SK-N-SH (cell line): ENCODE measurements at regions not wholly inside any gene's neighbourhood (a gene's known extent, or its start where the extent isn't known, plus 50 kb on each side); places are given as distances from the start of the nearest gene placed in this dataset.

Experiments used
- CTCF ChIA-PET: fragments of 300-600, 350-600 bp; formaldehyde crosslinking; extraction: SDS; loops from one replicate; lab custom pipeline; 2021; lab: Yijun Ruan, JAX
- POLR2A ChIA-PET: fragments of 350-600 bp; sonication (Branson Sonifier 250); formaldehyde crosslinking; extraction: SDS; loops from one replicate; lab custom pipeline; 2020; ENCODE audit warnings: antibody characterized with exemption, inconsistent platforms; lab: Yijun Ruan, JAX
- DNase-seq: peaks from one replicate; pipeline ENCODE4 v3.0.0; 2012
- H2AFZ ChIP-seq: fragments of 200-600 bp; sonication (generic); 2 replicates; pipeline ENCODE4 v1.8.1; 2016; ENCODE audit warnings: antibody characterized with exemption, mild to moderate bottlenecking, low read depth
- H3F3A ChIP-seq: fragments of 200-600 bp; sonication (generic); replicated peaks from 2 replicates; pipeline ENCODE3; 2016; ENCODE audit warnings: antibody characterized with exemption, mild to moderate bottlenecking; ENCODE audit not compliant: insufficient read depth
- H3K27ac ChIP-seq, 2 experiments: fragments of 200-500 bp in 1 of 2; fragments of 200-600 bp in 1 of 2; sonication (Bioruptor generic) in 1 of 2; sonication (generic), shearing (Covaris generic) in 1 of 2; 2 replicates each; pipeline versions ENCODE4 v1.5.1 to v1.6.1; 2014 to 2016; ENCODE audit warnings: low read depth in 2 of 2, inconsistent platforms in 1 of 2, low read length in 1 of 2, mild to moderate bottlenecking in 1 of 2, mixed read lengths in 1 of 2
- H3K27me3 ChIP-seq: fragments of 200-600 bp; sonication (generic), shearing (Covaris generic); 2 replicates; pipeline ENCODE4 v1.6.1; 2016; ENCODE audit warnings: mixed run types; ENCODE audit not compliant: insufficient read depth
- H3K36me3 ChIP-seq, 2 experiments: fragments of 200-500 bp in 1 of 2; fragments of 200-600 bp in 1 of 2; sonication (Bioruptor generic) in 1 of 2; sonication (generic) in 1 of 2; replicated peaks in 1 of 2; 2 replicates each; pipeline versions ENCODE3 to v1.5.1; 2014 to 2016; ENCODE audit warnings: low read length in 1 of 2, mild to moderate bottlenecking in 1 of 2; ENCODE audit not compliant: insufficient read depth in 2 of 2, control insufficient read depth in 1 of 2
- H3K4me1 ChIP-seq, 2 experiments: fragments of 200-500 bp in 1 of 2; fragments of 200-600 bp in 1 of 2; sonication (Bioruptor generic) in 1 of 2; sonication (generic), shearing (Covaris generic) in 1 of 2; 2 replicates each; pipeline versions ENCODE4 v1.5.1 to v1.6.1; 2014 to 2016; ENCODE audit warnings: low read depth in 1 of 2, low read length in 1 of 2, mixed run types in 1 of 2; ENCODE audit not compliant: insufficient read depth in 2 of 2, control insufficient read depth in 1 of 2
- H3K4me2 ChIP-seq: fragments of 200-600 bp; sonication (generic), shearing (Covaris generic); 2 replicates; pipeline ENCODE4 v1.6.1; 2017; ENCODE audit warnings: mixed run types
- H3K4me3 ChIP-seq, 2 experiments: fragments of 200-500 bp in 1 of 2; fragments of 200-600 bp in 1 of 2; sonication (Bioruptor generic) in 1 of 2; sonication (generic), shearing (Covaris generic) in 1 of 2; 2 replicates each; pipeline versions ENCODE4 v1.5.1 to v1.8.1; 2014 to 2016; ENCODE audit warnings: low read depth in 2 of 2, inconsistent platforms in 1 of 2, low read length in 1 of 2, mild to moderate bottlenecking in 1 of 2, mixed read lengths in 1 of 2, moderate library complexity in 1 of 2
- H3K79me2 ChIP-seq: fragments of 200-600 bp; sonication (generic); 2 replicates; pipeline ENCODE4 v1.8.1; 2017; ENCODE audit warnings: mild to moderate bottlenecking; ENCODE audit not compliant: insufficient read depth
- H3K9ac ChIP-seq: fragments of 200-600 bp; sonication (generic); 2 replicates; pipeline ENCODE4 v1.6.1; 2017; ENCODE audit warnings: mixed run types
- H3K9me2 ChIP-seq: fragments of 200-600 bp; sonication (generic); 2 replicates; pipeline ENCODE4 v1.6.1; 2017; ENCODE audit warnings: mixed run types
- H3K9me3 ChIP-seq: fragments of 200-600 bp; sonication (generic); 2 replicates; pipeline ENCODE4 v1.6.1; 2017; ENCODE audit warnings: mixed run types, mild to moderate bottlenecking, moderate library complexity
- H4K20me1 ChIP-seq: fragments of 200-600 bp; sonication (generic); 2 replicates; pipeline ENCODE4 v1.6.1; 2017; ENCODE audit warnings: mild to moderate bottlenecking, mixed run types; ENCODE audit not compliant: insufficient read depth
- ELF1 ChIP-seq: IDR thresholded peaks from 2 replicates; pipeline ENCODE4 v1.4.0; 2012
- EP300 ChIP-seq, 2 experiments: IDR thresholded peaks; 2 replicates each; pipeline versions ENCODE4 v1.4.0 to v1.6.1; 2012; ENCODE audit warnings: borderline replicate concordance in 1 of 2, low read depth in 1 of 2, low read length in 1 of 2
- FOXJ3 ChIP-seq: sonication (generic); formaldehyde crosslinking; IDR thresholded peaks from 2 replicates; pipeline ENCODE4 v1.5.1; 2020; ENCODE audit warnings: mild to moderate bottlenecking, missing genetic modification reagents
- FOXM1 ChIP-seq: IDR thresholded peaks from 2 replicates; pipeline ENCODE4 v1.4.0; 2012; ENCODE audit warnings: low read depth, mild to moderate bottlenecking
- GABPA ChIP-seq: IDR thresholded peaks from 2 replicates; pipeline ENCODE4 v1.4.0; 2012; ENCODE audit warnings: low read depth, mild to moderate bottlenecking
- GATA2 ChIP-seq: sonication (generic); formaldehyde crosslinking; IDR thresholded peaks from 2 replicates; pipeline ENCODE4 v1.5.0; 2020; ENCODE audit warnings: mild to moderate bottlenecking, missing genetic modification reagents
- JUND ChIP-seq: IDR thresholded peaks from 2 replicates; pipeline ENCODE4 v1.4.0; 2012
- MAX ChIP-seq: IDR thresholded peaks from 2 replicates; pipeline ENCODE4 v1.4.0; 2012; ENCODE audit warnings: low read depth
- NRF1 ChIP-seq: IDR thresholded peaks from 2 replicates; pipeline ENCODE4 v1.6.1; 2012; ENCODE audit warnings: low read depth, mild to moderate bottlenecking, low read length
- PBX3 ChIP-seq: IDR thresholded peaks from 2 replicates; pipeline ENCODE4; 2012
- POLR2AphosphoS5 ChIP-seq: IDR thresholded peaks from 2 replicates; pipeline ENCODE4 v1.6.1; 2012; ENCODE audit warnings: low read depth, low read length
- RCOR1 ChIP-seq: fragments of 150-350 bp; IDR thresholded peaks from 2 replicates; pipeline ENCODE4 v1.6.1; 2017; ENCODE audit warnings: antibody characterized with exemption, low read length
- REST ChIP-seq: IDR thresholded peaks from 2 replicates; pipeline ENCODE4 v1.6.1; 2012; ENCODE audit warnings: mild to moderate bottlenecking, low read depth, low read length, moderate library complexity
- SIN3A ChIP-seq: IDR thresholded peaks from 2 replicates; pipeline ENCODE4 v1.6.1; 2012; ENCODE audit warnings: low read depth, mild to moderate bottlenecking, low read length, moderate library complexity, borderline replicate concordance
- SMC3 ChIP-seq: IDR thresholded peaks from 2 replicates; pipeline ENCODE4 v1.6.1; 2012; ENCODE audit warnings: low read depth, low read length, improper control_type of control experiment
- USF2 ChIP-seq: fragments of 150-350 bp; IDR thresholded peaks from 2 replicates; pipeline ENCODE4 v1.6.1; 2017; ENCODE audit warnings: antibody characterized with exemption, low read length, low read depth, borderline replicate concordance
- ZBTB33 ChIP-seq: IDR thresholded peaks from 2 replicates; pipeline ENCODE4 v1.4.0; 2012; ENCODE audit warnings: low read depth, borderline replicate concordance
- WGBS: methylation state at CpG from one replicate; pipeline ENCODE4 v1.1.6; 2017; ENCODE audit warnings: low lambda C conversion rate; 5-methylcytosine and 5-hydroxymethylcytosine counted together

GRCh38 chr1:36585569-36586548, 103.1 kb upstream of the CSF3R start:
- Histone ChIP-seq H3K4me1 (no peaks in the 10 kb centered on the region), H3K9me2 (no peaks in the 10 kb centered on the region), H3K4me3 (no peak overlapping the region), H3K36me3 (no peaks in the 10 kb centered on the region), H2AFZ (no peak overlapping the region), H3K9me3 (no peaks in the 10 kb centered on the region), H3F3A (no peaks in the 10 kb centered on the region), H3K27me3 (no peaks in the 10 kb centered on the region), H3K9ac (no peak overlapping the region), H4K20me1 (no peaks in the 10 kb centered on the region), H3K79me2 (no peaks in the 10 kb centered on the region), H3K27ac (no peak overlapping the region), H3K4me2 (no peak overlapping the region)
- 38% methylated on average over 23 of the region's 24 CpGs for WGBS
- no peak for DNase-seq
- ChIA-PET CTCF (interaction anchor here (0.7 to 15.1 kb wide), 6 partner anchors 11 to 902 kb away, joined by 3 to 142 read pairs (median 8); no protein-coding TSS in a partner anchor), POLR2A (no interaction called here)
- no peak for TF ChIP-seq REST
- no peak for TF ChIP-seq GATA2

- Histone ChIP-seq H3K9me2 (no peaks in the 10 kb centered on the region), H3F3A (no peaks in the 10 kb centered on the region), H3K79me2 (no peaks in the 10 kb centered on the region), H3K36me3 (no peaks in the 10 kb centered on the region), H3K9ac (no peak overlapping the region), H3K9me3 (no peaks in the 10 kb centered on the region), H4K20me1 (no peaks in the 10 kb centered on the region), H3K4me3 (no peak overlapping the region), H3K27ac (no peak overlapping the region), H3K27me3 (no peaks in the 10 kb centered on the region), H3K4me2 (no peak overlapping the region), H3K4me1 (no peaks in the 10 kb centered on the region), H2AFZ (no peak overlapping the region)
- POLR2A ChIA-PET, result no interaction called here
- CTCF ChIA-PET, result interaction anchor here (0.6 to 15.1 kb wide), 4 partner anchors 11 to 862 kb away, joined by 3 to 142 read pairs (median 14); no protein-coding TSS in a partner anchor
- no peak for TF ChIP-seq ZBTB33
- no peak for TF ChIP-seq FOXJ3 (CRISPR knock-in tag)
- no peak for TF ChIP-seq RCOR1
- no peak for TF ChIP-seq SMC3
- no peak for TF ChIP-seq JUND
- no peak for TF ChIP-seq NRF1
- TF ChIP-seq MAX, result no peak
- no peak for TF ChIP-seq ELF1
- TF ChIP-seq PBX3, result no peak
- no peak for TF ChIP-seq SIN3A
- TF ChIP-seq USF2, result no peak
- TF ChIP-seq POLR2AphosphoS5, result no peak
- no peak for TF ChIP-seq GABPA
- no peak for TF ChIP-seq EP300 (IDR thresholded peaks at IDR 0.05; ENCODE audit: borderline replicate concordance in 1 of 2, low read depth in 1 of 2, low read length in 1 of 2)
- TF ChIP-seq FOXM1, result no peak
- no peak for DNase-seq
- 35% methylated on average over 6 of the region's 6 CpGs for WGBS
Measured at GRCh38 chr1:36584874-36585453, 102.3 kb upstream of the CSF3R start.
